GM19372 (cell line): ENCODE measurements at regions not wholly inside any gene's neighbourhood (a gene's known extent, or its start where the extent isn't known, plus 50 kb on each side); places are given as distances from the start of the nearest gene placed in this dataset.
"Not testable (repeated sequence)": the region's sequence is repeated elsewhere in the genome, so short reads cannot be mapped to it uniquely, and the experiment has no call there.

ENCODE experiments used
- ATAC-seq: cut with Tn5 transposase; IDR thresholded peaks from one replicate; pipeline ENCODE4 v1.9.1; 2021; ENCODE audit warnings: mild to moderate bottlenecking, low read depth, moderate library complexity; ENCODE audit not compliant: unreplicated experiment

GRCh38 chr7:94301024-94301586, 93.6 kb upstream of the COL1A2 start:
- no peak for ATAC-seq

- ATAC-seq: no peak
Observed at GRCh38 chr7:94303118-94303517, 91.6 kb upstream of the COL1A2 start.

- ATAC-seq: no peak
Observed at GRCh38 chr7:94303695-94304094, 91.0 kb upstream of the COL1A2 start.

GRCh38 chr7:94304878-94305277, 89.8 kb upstream of the COL1A2 start:
- ATAC-seq: no peak

- no peak for ATAC-seq
Observed at GRCh38 chr7:94305836-94306235, 88.9 kb upstream of the COL1A2 start.

- no peak for ATAC-seq
Observed at GRCh38 chr7:94307399-94308048, 87.2 kb upstream of the COL1A2 start.

- ATAC-seq: no peak
Observed at GRCh38 chr7:94311515-94311914, 83.2 kb upstream of the COL1A2 start.

GRCh38 chr7:94313926-94314325, 80.8 kb upstream of the COL1A2 start:
- no peak for ATAC-seq

- no peak for ATAC-seq
Observed at GRCh38 chr7:94314413-94315410, 80.0 kb upstream of the COL1A2 start.

- ATAC-seq: not testable (repeated sequence)
Observed at GRCh38 chr7:94321138-94321537, 73.6 kb upstream of the COL1A2 start.

GRCh38 chr7:94323844-94324243, 70.9 kb upstream of the COL1A2 start:
- ATAC-seq: no peak

- ATAC-seq: no peak
Observed at GRCh38 chr7:94324380-94325121, 70.1 kb upstream of the COL1A2 start.

GRCh38 chr7:94325122-94325475, 69.6 kb upstream of the COL1A2 start:
- ATAC-seq: no peak

GRCh38 chr7:94330269-94331020, 64.2 kb upstream of the COL1A2 start:
- ATAC-seq: no peak

GRCh38 chr7:94332571-94332970, 62.1 kb upstream of the COL1A2 start:
- no peak for ATAC-seq

- no peak for ATAC-seq
Observed at GRCh38 chr7:94333810-94334209, 60.9 kb upstream of the COL1A2 start.

GRCh38 chr7:94335586-94335985, 59.1 kb upstream of the COL1A2 start:
- ATAC-seq: no peak

- ATAC-seq: no peak
Observed at GRCh38 chr7:94336009-94336408, 58.7 kb upstream of the COL1A2 start.

- no peak for ATAC-seq
Observed at GRCh38 chr7:94338921-94339371, 55.7 kb upstream of the COL1A2 start.

GRCh38 chr7:94344826-94345225, 49.9 kb upstream of the COL1A2 start:
- ATAC-seq: no peak
